ENCODE measurements at regions not wholly inside any gene's neighbourhood (a gene's known extent, or its start where the extent isn't known, plus 50 kb on each side); places are given as distances from the start of the nearest gene placed in this dataset.

GRCh38 chr15:48006031-48006511, 114.7 kb upstream of the SLC24A5 start:
- H3K27me3 ChIP-seq (ENCODE audit: control insufficient read depth, insufficient read depth, low read length): no peaks in the 10 kb centered on the region
- no peak overlapping the region for H3K4me3 ChIP-seq (ENCODE audit: low read depth, low read length)
- H3K36me3 ChIP-seq (ENCODE audit: control insufficient read depth, insufficient read depth, low read length): no peaks in the 10 kb centered on the region
- TF ChIP-seq CTCF (IDR thresholded peaks at IDR 0.05; ENCODE audit: insufficient read depth, low read depth, low read length): no peak
- CTCF ChIA-PET: no interaction called here
- DNase-seq (ENCODE audit: low read depth): no peak
- POLR2A ChIA-PET: no interaction called here

GRCh38 chr15:48010316-48010715, 110.5 kb upstream of the SLC24A5 start:
- Histone ChIP-seq H3K4me3 (ENCODE audit: low read depth, low read length) (no peak overlapping the region), H3K36me3 (ENCODE audit: control insufficient read depth, insufficient read depth, low read length) (no peaks in the 10 kb centered on the region), H3K27me3 (ENCODE audit: control insufficient read depth, insufficient read depth, low read length) (no peaks in the 10 kb centered on the region)
- TF ChIP-seq CTCF (IDR thresholded peaks at IDR 0.05; ENCODE audit: insufficient read depth, low read depth, low read length): no peak
- ChIA-PET POLR2A (no interaction called here), CTCF (no interaction called here)
- DNase-seq (ENCODE audit: low read depth): no peak

- no peaks in the 10 kb centered on the region for H3K27me3 ChIP-seq (ENCODE audit: control insufficient read depth, insufficient read depth, low read length)
- H3K4me3 ChIP-seq (ENCODE audit: low read depth, low read length): no peak overlapping the region
- CTCF ChIA-PET: no interaction called here
- DNase-seq (ENCODE audit: low read depth): no peak
- no peak for TF ChIP-seq CTCF (IDR thresholded peaks at IDR 0.05; ENCODE audit: insufficient read depth, low read depth, low read length)
- POLR2A ChIA-PET: no interaction called here
- no peaks in the 10 kb centered on the region for H3K36me3 ChIP-seq (ENCODE audit: control insufficient read depth, insufficient read depth, low read length)
Measured at GRCh38 chr15:48012191-48012590, 108.6 kb upstream of the SLC24A5 start.

GRCh38 chr15:48016865-48017264, 103.9 kb upstream of the SLC24A5 start:
- TF ChIP-seq CTCF (IDR thresholded peaks at IDR 0.05; ENCODE audit: insufficient read depth, low read depth, low read length): no peak
- Histone ChIP-seq H3K4me3 (ENCODE audit: low read depth, low read length) (no peak overlapping the region), H3K36me3 (ENCODE audit: control insufficient read depth, insufficient read depth, low read length) (no peaks in the 10 kb centered on the region), H3K27me3 (ENCODE audit: control insufficient read depth, insufficient read depth, low read length) (no peaks in the 10 kb centered on the region)
- no peak for DNase-seq (ENCODE audit: low read depth)
- ChIA-PET CTCF (interaction anchor here (1.2 kb wide), 1 partner anchor 10 kb away, joined by 3 read pairs; no protein-coding TSS in a partner anchor), POLR2A (no interaction called here)

- Histone ChIP-seq H3K4me3 (ENCODE audit: low read depth, low read length) (no peak overlapping the region), H3K27me3 (ENCODE audit: control insufficient read depth, insufficient read depth, low read length) (no peaks in the 10 kb centered on the region), H3K36me3 (ENCODE audit: control insufficient read depth, insufficient read depth, low read length) (no peaks in the 10 kb centered on the region)
- no peak for TF ChIP-seq CTCF (IDR thresholded peaks at IDR 0.05; ENCODE audit: insufficient read depth, low read depth, low read length)
- ChIA-PET CTCF (interaction anchor here (1.2 kb wide), 1 partner anchor 10 kb away, joined by 3 read pairs; no protein-coding TSS in a partner anchor), POLR2A (no interaction called here)
- DNase-seq (ENCODE audit: low read depth): no peak
Measured at GRCh38 chr15:48017747-48018146, 103.0 kb upstream of the SLC24A5 start.
